IMR-90 (cell line): ENCODE measurements at regions not wholly inside any gene's neighbourhood (a gene's known extent, or its start where the extent isn't known, plus 50 kb on each side); places are given as distances from the start of the nearest gene placed in this dataset.

ENCODE experiments used
- FOS ChIP-seq: fragments of 150-350 bp; IDR thresholded peaks from 2 replicates; pipeline ENCODE4 v1.6.1; 2016; ENCODE audit warnings: low read depth, low read length
- POLR2A ChIP-seq: IDR thresholded peaks from 2 replicates; pipeline ENCODE4 v1.6.1; 2012; ENCODE audit warnings: mild to moderate bottlenecking, low read depth, low read length
- SMC3 ChIP-seq: fragments of 150-350 bp; IDR thresholded peaks from 2 replicates; pipeline ENCODE4 v1.6.1; 2016; ENCODE audit warnings: low read depth, mild to moderate bottlenecking, antibody characterized with exemption, low read length, moderate library complexity
- TF ChIP-seq, protein P1 (sequence below): conservative IDR thresholded peaks from 2 replicates; pipeline ENCODE4 v1.5.1; 2012; ENCODE audit warnings: mild to moderate bottlenecking, low read depth, low read length, improper control_type of control experiment
- TF ChIP-seq, protein P2 (sequence below): fragments of 150-350 bp; IDR thresholded peaks from 2 replicates; pipeline ENCODE4 v1.6.1; 2017; ENCODE audit warnings: mild to moderate bottlenecking, antibody characterized with exemption, low read length, low read depth

GRCh38 chr10:55485827-55486226, 684.8 kb upstream of the PCDH15 start:
- TF ChIP-seq, protein P1, sequence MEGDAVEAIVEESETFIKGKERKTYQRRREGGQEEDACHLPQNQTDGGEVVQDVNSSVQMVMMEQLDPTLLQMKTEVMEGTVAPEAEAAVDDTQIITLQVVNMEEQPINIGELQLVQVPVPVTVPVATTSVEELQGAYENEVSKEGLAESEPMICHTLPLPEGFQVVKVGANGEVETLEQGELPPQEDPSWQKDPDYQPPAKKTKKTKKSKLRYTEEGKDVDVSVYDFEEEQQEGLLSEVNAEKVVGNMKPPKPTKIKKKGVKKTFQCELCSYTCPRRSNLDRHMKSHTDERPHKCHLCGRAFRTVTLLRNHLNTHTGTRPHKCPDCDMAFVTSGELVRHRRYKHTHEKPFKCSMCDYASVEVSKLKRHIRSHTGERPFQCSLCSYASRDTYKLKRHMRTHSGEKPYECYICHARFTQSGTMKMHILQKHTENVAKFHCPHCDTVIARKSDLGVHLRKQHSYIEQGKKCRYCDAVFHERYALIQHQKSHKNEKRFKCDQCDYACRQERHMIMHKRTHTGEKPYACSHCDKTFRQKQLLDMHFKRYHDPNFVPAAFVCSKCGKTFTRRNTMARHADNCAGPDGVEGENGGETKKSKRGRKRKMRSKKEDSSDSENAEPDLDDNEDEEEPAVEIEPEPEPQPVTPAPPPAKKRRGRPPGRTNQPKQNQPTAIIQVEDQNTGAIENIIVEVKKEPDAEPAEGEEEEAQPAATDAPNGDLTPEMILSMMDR = no peak
- TF ChIP-seq, protein P2, sequence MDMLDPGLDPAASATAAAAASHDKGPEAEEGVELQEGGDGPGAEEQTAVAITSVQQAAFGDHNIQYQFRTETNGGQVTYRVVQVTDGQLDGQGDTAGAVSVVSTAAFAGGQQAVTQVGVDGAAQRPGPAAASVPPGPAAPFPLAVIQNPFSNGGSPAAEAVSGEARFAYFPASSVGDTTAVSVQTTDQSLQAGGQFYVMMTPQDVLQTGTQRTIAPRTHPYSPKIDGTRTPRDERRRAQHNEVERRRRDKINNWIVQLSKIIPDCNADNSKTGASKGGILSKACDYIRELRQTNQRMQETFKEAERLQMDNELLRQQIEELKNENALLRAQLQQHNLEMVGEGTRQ = no peak
- no peak for TF ChIP-seq SMC3
- TF ChIP-seq FOS = no peak
- no peak for TF ChIP-seq POLR2A
